ENCODE measurements at regions not wholly inside any gene's neighbourhood (a gene's known extent, or its start where the extent isn't known, plus 50 kb on each side); places are given as distances from the start of the nearest gene placed in this dataset.
"Not testable (repeated sequence)": the region's sequence is repeated elsewhere in the genome, so short reads cannot be mapped to it uniquely, and the experiment has no call there.

DNA sequence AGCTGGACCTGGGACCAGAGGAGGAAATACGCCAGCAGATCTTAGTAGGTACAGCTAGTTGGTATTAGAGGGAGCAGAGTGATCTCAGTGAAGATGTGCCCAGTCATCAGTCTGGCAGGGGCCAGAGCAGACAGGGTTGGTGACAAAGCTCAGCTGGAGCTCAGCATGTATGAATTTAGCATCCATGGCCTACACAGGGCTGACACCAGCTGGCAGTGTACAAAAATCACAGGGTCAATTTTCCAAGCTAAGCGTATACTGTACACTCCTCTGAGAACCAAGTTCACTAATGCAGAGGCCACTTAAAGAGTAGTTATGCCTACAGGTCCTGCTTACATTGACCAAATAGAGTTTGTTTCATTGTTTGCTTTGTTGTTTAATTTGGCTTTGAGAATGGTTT lies 146.6 kb downstream of the SLC24A2 start:
- no peaks in the 10 kb centered on the region for H3K36me3 Mint-ChIP-seq (ENCODE audit: low read depth)
- intact Hi-C loops (cut with micrococcal nuclease), result no loop called here
- H3K27me3 Mint-ChIP-seq, result peaks cover 11% of the 10 kb centered on the region
- H3K27ac Mint-ChIP-seq, result no peak overlapping the region
- no peaks in the 10 kb centered on the region for H3K4me1 Mint-ChIP-seq
- H3K9me3 Mint-ChIP-seq, result no peaks in the 10 kb centered on the region
- H3K4me3 Mint-ChIP-seq, result no peak overlapping the region
- no peak for DNase-seq

- no peaks in the 10 kb centered on the region for H3K4me1 Mint-ChIP-seq
- H3K36me3 Mint-ChIP-seq (ENCODE audit: low read depth), result no peaks in the 10 kb centered on the region
- no peak overlapping the region for H3K27ac Mint-ChIP-seq
- intact Hi-C loops (cut with micrococcal nuclease), result no loop called here
- peaks cover 11% of the 10 kb centered on the region for H3K27me3 Mint-ChIP-seq
- no peak overlapping the region for H3K4me3 Mint-ChIP-seq
- H3K9me3 Mint-ChIP-seq, result no peaks in the 10 kb centered on the region
- no peak for DNase-seq
These were observed 147.8 kb downstream of the SLC24A2 start for GRCh38 chr9:19641046-19641445.

DNA sequence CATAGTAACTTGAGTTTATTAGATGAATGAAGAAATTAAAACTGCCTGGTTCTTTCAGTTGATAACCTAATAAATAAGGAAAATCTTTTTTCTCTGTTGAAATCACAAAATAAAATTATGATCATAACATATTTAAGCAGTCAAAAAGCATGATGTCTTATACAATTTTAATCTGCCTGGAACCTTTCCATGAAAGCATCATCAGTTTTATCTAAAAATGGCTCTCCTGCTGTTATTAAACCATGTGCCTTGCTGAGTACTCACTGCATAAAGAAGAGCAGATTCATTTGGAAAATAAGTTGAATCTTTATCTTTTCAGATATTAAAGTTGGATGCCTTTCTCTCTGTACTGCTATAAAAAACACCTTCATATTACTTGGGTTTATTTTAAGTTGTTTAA lies 148.8 kb downstream of the SLC24A2 start:
- Mint-ChIP-seq H3K9me3 (no peaks in the 10 kb centered on the region), H3K4me1 (no peaks in the 10 kb centered on the region), H3K4me3 (no peak overlapping the region), H3K27me3 (peaks cover 11% of the 10 kb centered on the region), H3K36me3 (ENCODE audit: low read depth) (no peaks in the 10 kb centered on the region), H3K27ac (no peak overlapping the region)
- DNase-seq, result no peak
- intact Hi-C loops (cut with micrococcal nuclease), result no loop called here

DNA sequence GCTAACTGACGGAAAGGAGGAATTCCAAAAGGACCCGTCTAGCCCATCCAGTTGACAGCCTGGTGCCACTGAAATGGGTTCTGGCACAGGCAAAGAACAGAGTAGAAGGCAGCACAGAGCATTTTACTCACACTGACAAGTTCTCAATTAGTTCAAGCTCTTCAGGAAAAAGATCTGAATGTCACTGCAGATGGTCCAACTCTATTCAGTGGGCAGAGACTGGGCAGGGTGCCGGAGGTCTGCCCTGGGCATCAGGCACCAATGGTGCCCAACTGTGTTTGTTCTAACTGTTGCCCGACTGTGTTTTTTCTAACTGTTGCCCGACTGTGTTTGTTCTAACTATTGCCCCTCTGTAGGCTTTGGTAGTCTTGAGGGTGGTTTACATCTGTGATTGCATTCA lies 151.8 kb downstream of the SLC24A2 start:
- H3K36me3 Mint-ChIP-seq (ENCODE audit: low read depth), result no peaks in the 10 kb centered on the region
- no peak overlapping the region for H3K4me3 Mint-ChIP-seq
- no peaks in the 10 kb centered on the region for H3K4me1 Mint-ChIP-seq
- no peak overlapping the region for H3K27ac Mint-ChIP-seq
- H3K27me3 Mint-ChIP-seq, result peaks cover 7% of the 10 kb centered on the region
- intact Hi-C loops (cut with micrococcal nuclease), result no loop called here
- no peak for DNase-seq
- no peaks in the 10 kb centered on the region for H3K9me3 Mint-ChIP-seq

DNA sequence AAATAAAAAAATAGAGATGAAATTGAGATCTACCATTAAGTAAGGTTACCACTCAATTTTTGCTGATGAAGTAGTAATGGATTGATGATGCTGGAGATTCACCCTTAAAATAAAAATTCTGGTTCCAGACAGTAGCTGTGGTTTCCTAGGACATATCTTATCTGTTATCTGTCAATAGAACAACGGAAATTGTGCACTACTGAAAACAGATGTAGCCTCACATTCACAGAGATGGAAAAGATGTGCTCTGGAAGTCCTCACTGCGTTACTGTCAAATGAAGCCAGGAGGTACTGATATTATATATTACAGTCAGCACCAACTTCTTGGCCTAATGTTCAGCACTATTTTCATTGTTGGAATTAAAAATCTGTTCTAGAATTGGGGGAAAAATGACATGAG lies 154.0 kb downstream of the SLC24A2 start:
- intact Hi-C loops (cut with micrococcal nuclease), result no loop called here
- Mint-ChIP-seq H3K27ac (no peak overlapping the region), H3K27me3 (peaks cover 7% of the 10 kb centered on the region)

DNA sequence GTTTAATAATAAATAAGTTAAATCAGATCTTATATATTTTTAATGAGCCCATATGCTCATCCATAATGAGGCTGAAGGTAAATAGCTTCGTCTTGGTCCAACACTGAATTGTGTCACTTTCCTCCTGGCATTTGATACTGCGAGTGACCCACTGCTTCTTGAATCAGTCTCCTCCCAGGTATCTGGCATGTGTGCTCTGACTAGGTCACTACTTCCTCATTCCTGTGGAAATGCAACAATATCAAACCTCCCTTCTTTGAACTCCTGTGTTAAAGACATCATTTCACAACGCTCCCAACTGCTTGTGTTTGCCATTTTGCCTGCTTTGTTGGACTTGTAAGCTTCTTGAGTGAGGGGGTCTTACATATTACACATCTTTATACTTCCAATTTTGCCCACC lies 157.7 kb downstream of the SLC24A2 start:
- intact Hi-C loops (cut with micrococcal nuclease), result no loop called here
- H3K4me3 Mint-ChIP-seq, result no peak overlapping the region
- H3K36me3 Mint-ChIP-seq (ENCODE audit: low read depth), result no peaks in the 10 kb centered on the region
- peaks cover 7% of the 10 kb centered on the region for H3K27me3 Mint-ChIP-seq
- H3K9me3 Mint-ChIP-seq, result no peaks in the 10 kb centered on the region
- no peak for DNase-seq
- no peak overlapping the region for H3K27ac Mint-ChIP-seq
- no peaks in the 10 kb centered on the region for H3K4me1 Mint-ChIP-seq

More for the DNA sequence above, 154.0 kb downstream of the SLC24A2 start:
- Mint-ChIP-seq H3K36me3 (ENCODE audit: low read depth) (no peaks in the 10 kb centered on the region), H3K4me3 (no peak overlapping the region), H3K4me1 (no peaks in the 10 kb centered on the region), H3K9me3 (no peaks in the 10 kb centered on the region)
- DNase-seq, result no peak

- intact Hi-C loops (cut with micrococcal nuclease), result no loop called here
- H3K9me3 Mint-ChIP-seq, result no peaks in the 10 kb centered on the region
- H3K27me3 Mint-ChIP-seq, result peaks cover 8% of the 10 kb centered on the region
These were observed 158.1 kb downstream of the SLC24A2 start for GRCh38 chr9:19630760-19631159.

DNA sequence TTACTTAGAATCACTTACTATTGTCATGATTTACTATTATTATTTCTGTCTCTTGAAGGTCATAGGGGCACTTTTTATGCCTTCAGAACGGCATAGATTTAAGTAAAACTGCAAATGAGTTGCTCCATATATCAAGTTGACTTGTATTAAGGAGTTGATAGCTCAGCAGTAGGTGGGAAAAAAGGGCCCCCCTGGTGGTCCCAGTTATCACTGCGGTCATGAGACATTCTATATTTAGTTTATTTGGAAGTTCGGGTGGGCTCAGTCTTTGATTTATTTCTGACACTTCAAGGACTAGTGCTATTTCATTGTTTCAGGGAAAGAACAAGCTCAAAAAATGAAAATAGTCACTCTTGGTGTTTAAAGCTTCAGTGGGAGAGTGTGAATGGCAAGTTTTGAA lies 159.3 kb downstream of the SLC24A2 start:
- no peak for DNase-seq
- intact Hi-C loops (cut with micrococcal nuclease), result no loop called here
- no peaks in the 10 kb centered on the region for H3K9me3 Mint-ChIP-seq

More at GRCh38 chr9:19630760-19631159, 158.1 kb downstream of the SLC24A2 start:
- no peak overlapping the region for H3K4me3 Mint-ChIP-seq
- H3K4me1 Mint-ChIP-seq, result no peaks in the 10 kb centered on the region
- no peak overlapping the region for H3K27ac Mint-ChIP-seq
- no peaks in the 10 kb centered on the region for H3K36me3 Mint-ChIP-seq (ENCODE audit: low read depth)
- DNase-seq, result no peak

DNA sequence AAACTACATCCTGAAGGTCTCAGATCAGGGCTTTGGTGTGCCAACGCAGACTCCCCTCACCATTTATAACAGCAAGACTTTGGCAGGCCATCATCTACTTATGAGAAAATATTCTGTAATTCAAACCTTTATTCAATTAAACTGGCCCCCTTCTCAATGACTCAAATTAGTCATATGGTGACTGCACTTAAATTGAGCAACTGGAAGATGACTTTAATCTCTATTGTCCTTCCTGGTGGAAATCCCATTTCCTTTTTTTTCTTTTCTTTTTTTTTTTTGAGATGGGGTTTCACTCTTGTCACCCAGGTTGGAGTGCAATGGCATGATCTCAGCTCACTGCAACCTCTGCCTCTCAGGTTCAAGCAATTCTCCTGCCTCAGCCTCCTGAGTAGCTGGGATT lies 163.4 kb downstream of the SLC24A2 start:
- H3K36me3 Mint-ChIP-seq (ENCODE audit: low read depth); H3K9me3 Mint-ChIP-seq; intact Hi-C loops (cut with micrococcal nuclease): not testable (repeated sequence)

More for the DNA sequence above, 159.3 kb downstream of the SLC24A2 start:
- Mint-ChIP-seq H3K36me3 (ENCODE audit: low read depth) (no peaks in the 10 kb centered on the region), H3K27me3 (peaks cover 8% of the 10 kb centered on the region), H3K27ac (no peak overlapping the region), H3K4me3 (no peak overlapping the region), H3K4me1 (no peaks in the 10 kb centered on the region)

DNA sequence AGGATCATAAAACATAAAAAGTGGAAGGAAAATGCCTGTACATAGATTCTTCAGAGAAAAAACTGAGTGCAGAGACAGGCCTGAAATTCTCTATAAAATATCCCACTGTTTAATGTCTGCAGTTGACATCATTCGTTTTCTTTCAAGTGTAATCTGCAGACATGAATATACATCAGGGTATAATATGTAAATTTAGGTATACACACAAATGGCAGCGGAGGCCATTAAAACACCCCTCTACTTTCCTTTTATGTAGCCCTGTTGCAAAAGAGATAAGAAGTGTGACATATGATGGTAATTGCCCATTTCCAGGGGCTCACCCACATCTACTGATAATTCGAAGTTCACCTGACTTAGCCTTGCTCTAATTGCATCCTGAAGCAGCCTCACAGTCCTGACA lies 164.3 kb downstream of the SLC24A2 start:
- Mint-ChIP-seq H3K27ac (no peak overlapping the region), H3K36me3 (ENCODE audit: low read depth) (no peaks in the 10 kb centered on the region), H3K9me3 (no peaks in the 10 kb centered on the region), H3K4me3 (no peak overlapping the region), H3K4me1 (no peaks in the 10 kb centered on the region), H3K27me3 (peaks cover 8% of the 10 kb centered on the region)
- intact Hi-C loops (cut with micrococcal nuclease), result no loop called here
- no peak for DNase-seq

More for the DNA sequence above, 163.4 kb downstream of the SLC24A2 start:
- DNase-seq, H3K27me3 Mint-ChIP-seq, H3K27ac Mint-ChIP-seq, H3K4me1 Mint-ChIP-seq, H3K4me3 Mint-ChIP-seq: not testable (repeated sequence)

- Mint-ChIP-seq H3K4me1 (no peaks in the 10 kb centered on the region), H3K9me3 (no peaks in the 10 kb centered on the region)
- no peak for DNase-seq
These were observed 164.9 kb downstream of the SLC24A2 start for GRCh38 chr9:19623941-19624340.

GRCh38 chr9:19620326-19620725 lies 168.5 kb downstream of the SLC24A2 start:
- Mint-ChIP-seq H3K4me1 (no peaks in the 10 kb centered on the region), H3K4me3 (no peak overlapping the region), H3K9me3 (no peaks in the 10 kb centered on the region), H3K27me3 (peaks cover 10% of the 10 kb centered on the region), H3K36me3 (ENCODE audit: low read depth) (no peaks in the 10 kb centered on the region), H3K27ac (no peak overlapping the region)
- intact Hi-C loops (cut with micrococcal nuclease), result no loop called here
- DNase-seq, result no peak

More at GRCh38 chr9:19623941-19624340, 164.9 kb downstream of the SLC24A2 start:
- H3K36me3 Mint-ChIP-seq (ENCODE audit: low read depth), result no peaks in the 10 kb centered on the region
- intact Hi-C loops (cut with micrococcal nuclease), result no loop called here
- H3K4me3 Mint-ChIP-seq, result no peak overlapping the region
- peaks cover 14% of the 10 kb centered on the region for H3K27me3 Mint-ChIP-seq
- H3K27ac Mint-ChIP-seq, result no peak overlapping the region

DNA sequence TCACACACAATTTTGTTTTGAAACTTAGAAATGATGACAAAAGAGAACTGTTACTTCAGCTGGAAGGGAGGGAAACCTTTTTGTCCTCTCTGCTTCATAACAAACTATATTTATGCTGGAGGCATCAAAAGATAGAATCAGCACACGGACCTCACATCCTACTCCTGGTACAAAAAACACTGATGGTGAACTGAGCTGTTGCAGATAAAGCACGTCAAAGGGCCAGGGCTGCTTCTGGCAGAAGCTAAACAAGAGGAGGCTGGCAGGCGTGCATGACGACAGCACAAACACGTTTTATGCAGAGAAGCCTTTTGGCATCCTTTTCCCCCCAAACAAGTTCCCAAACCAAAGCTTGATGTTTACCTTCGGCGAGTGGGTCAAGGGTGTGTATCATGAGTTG lies 169.6 kb downstream of the SLC24A2 start:
- DNase-seq, result no peak
- H3K9me3 Mint-ChIP-seq, result no peaks in the 10 kb centered on the region
- H3K4me3 Mint-ChIP-seq, result no peak overlapping the region
- intact Hi-C loops (cut with micrococcal nuclease), result no loop called here
- peaks cover 10% of the 10 kb centered on the region for H3K27me3 Mint-ChIP-seq
- H3K36me3 Mint-ChIP-seq (ENCODE audit: low read depth), result no peaks in the 10 kb centered on the region
- H3K4me1 Mint-ChIP-seq, result no peaks in the 10 kb centered on the region
- H3K27ac Mint-ChIP-seq, result no peak overlapping the region

DNA sequence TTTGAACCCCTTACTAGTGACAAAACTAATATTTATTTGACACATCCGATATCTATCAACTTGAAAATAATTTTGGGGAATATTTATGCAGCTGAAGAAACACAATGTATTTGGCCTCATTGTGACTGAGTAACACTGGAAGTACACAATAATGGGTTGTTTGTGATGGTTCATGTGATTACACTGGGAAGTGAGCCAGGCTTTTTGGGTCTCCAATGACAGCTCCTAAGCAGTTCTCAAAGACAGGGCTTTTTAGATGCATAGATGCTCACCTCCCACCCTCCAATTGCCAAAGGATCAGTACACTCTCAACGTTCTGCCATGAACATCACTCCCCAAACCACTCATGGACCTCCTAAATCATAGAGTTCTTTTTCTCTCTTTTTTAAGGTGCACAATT lies 170.0 kb downstream of the SLC24A2 start:
- peaks cover 10% of the 10 kb centered on the region for H3K27me3 Mint-ChIP-seq
- no peak overlapping the region for H3K27ac Mint-ChIP-seq
- no peak overlapping the region for H3K4me3 Mint-ChIP-seq
- no peak for DNase-seq
- no peaks in the 10 kb centered on the region for H3K4me1 Mint-ChIP-seq
- intact Hi-C loops (cut with micrococcal nuclease), result no loop called here
- no peaks in the 10 kb centered on the region for H3K9me3 Mint-ChIP-seq
- no peaks in the 10 kb centered on the region for H3K36me3 Mint-ChIP-seq (ENCODE audit: low read depth)

DNA sequence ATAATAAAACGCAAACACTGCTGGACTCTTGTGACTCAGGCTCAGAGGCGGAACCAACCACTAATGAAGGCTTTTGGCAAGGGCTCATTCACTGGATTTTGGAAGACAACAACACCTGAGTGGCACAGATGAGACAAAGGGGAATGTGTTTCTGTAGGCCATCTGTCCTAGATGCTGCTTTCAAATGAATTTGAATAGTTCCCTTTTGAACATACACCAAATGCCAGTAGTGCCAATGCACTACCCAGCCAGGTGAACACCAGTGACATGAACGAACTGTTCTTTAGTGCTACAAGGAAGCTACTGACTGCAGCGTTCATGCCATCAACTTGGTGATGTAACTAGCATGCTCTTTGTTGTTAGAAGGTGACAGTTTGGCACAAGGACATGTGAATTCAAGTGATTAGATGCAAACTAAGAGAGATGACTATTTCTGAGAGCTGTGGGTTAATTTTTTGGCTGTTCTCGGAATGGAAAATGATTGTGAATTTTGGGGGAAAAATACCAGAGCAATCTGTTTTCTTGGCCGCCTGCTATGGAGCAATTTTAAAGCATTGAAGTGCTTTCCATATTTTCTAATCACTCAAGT lies 173.7 kb downstream of the SLC24A2 start:
- Mint-ChIP-seq H3K36me3 (ENCODE audit: low read depth) (no peaks in the 10 kb centered on the region), H3K9me3 (no peaks in the 10 kb centered on the region), H3K4me1 (no peaks in the 10 kb centered on the region), H3K27me3 (peaks cover 11% of the 10 kb centered on the region), H3K27ac (no peak overlapping the region), H3K4me3 (no peak overlapping the region)
- no peak for DNase-seq
- intact Hi-C loops (cut with micrococcal nuclease), result no loop called here
